EL (cell line): ENCODE measurements at regions not wholly inside any gene's neighbourhood (a gene's known extent, or its start where the extent isn't known, plus 50 kb on each side); places are given as distances from the start of the nearest gene placed in this dataset.

Experiments
- DNase-seq: peaks from one replicate; pipeline ENCODE4 v3.0.0-alpha.2; 2016

DNA sequence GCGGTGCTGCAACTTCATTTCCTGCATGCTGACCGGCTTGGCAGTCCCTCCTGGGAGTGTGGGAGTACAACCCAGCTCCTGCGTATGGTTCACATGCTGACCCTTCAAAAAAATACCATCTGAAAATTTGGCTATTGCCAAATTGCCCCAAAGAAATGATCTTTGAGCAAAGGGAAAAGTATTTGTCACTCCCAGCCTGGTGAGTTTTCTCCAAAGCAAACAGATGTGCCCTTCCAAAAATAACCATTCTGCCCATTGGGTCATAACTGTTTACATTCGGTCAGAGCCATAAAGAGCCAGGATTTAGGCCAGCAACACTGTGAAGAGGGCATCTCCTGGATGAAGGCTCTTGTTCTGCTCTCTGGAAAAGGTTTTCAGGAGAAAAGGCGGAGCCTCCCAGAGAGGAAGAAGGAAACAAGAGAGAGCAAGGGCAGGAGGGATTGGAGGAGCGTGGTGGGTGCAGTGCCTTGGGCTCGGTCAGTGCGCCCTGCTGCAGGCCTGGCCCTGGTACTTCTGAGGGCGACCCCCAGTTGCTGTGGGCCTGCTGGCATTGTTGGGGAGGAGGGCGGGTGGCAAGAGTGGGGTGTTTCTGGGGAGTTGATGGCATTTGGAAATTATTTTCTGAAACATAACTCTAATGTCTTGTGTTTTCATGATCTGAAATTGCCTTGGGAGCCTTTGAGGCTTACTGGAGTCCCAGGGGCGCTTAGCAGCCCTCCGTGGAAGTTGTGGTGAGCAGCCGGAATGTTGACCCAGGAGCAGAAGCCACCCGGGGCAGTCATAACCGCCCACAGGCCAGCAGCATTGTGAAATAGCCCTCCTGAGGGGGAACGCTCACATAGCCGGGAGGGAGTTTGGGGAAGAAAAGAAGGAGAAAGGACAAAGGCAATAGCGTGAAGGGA, 248.4 kb downstream of the MYLK4 start:
- no peak for DNase-seq

DNA sequence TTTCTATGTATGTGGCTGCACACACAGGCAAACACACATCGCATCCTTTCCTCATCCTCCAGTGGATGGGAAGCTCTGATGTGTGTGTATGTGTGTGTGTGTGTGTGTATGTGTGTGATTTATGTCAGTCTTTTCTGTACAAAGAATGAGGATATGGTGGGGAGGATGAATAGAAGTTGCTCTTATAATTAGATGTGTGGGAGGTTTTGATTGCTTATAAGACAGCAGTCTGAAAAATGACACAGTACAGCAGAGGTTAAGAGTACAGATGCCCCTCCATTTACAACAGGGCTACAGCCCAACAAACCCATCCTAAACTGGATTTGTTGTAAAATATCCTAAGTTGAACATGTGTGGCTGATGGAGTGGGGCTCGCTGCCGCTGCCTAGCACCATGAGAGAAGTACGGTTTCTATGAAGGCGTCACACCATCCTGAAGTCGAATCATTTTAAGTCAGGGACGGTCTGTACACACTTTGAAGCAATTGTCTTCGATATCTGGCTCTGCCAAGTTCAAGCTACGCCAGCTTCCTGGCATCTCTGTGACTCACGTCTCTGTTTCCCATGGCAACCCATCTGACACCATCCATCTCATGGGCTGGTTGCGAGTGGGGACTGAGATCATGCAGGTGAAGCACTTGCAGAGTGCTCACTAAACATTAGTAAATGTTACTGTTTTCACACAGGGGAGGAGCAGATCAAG, 252.6 kb downstream of the MYLK4 start:
- DNase-seq, result no peak

DNA sequence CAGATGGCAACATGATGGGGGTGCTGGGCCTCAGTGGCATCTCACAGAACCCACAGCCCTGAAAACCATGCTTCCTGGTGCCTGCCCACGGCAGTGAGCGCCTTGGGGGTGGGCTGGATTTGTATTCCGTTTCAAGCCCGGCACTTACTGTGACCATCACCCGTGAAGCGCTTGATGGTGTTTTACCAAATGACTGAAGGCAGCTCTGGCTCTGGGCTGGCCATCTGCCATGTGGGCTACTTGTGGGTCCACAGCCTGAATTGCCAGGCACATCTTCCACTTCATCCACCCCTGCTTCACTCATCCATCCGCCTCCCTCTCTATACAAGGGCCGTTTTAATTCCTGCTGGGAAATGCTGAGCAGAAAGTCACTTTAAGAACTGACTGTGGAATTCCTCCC, 250.9 kb upstream of the GMDS start:
- no peak for DNase-seq

DNA sequence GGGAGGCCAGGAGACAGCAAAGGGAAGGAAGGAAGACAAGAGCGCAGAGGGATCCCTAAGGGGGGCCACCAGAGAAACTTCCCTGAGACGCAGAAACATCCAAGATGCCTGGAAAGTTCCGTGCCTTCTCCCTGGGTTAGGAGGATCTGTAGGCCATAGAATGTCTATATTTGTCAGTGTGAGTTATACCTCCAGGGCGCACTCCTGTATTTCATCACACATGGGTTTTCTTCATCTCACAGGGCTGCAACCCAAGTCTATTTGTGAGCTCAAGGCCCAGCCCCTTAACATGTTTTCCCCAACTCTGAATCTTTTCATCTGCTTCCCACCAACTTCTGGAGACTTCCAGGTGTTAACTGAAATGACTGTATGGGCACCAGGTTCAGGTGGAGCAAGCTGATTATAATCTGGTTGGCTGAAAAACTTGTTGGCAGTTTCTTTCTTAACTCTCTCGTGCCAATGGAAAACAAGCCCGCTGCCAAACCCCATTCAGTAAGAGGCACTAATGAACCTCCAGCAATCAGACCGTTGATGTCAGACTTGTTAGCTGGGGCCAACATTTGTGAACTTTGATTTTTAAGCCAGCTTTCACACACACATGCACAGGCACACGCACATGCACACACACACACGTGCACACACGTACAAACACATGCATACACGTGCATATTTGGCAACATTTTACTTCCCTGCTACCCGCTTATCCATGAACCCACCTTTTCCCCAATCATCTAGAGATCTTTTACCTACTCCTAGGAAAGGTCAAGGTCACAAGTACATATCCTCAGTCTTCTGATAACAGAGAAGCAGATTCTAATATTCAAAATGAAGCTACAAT, 247.5 kb upstream of the GMDS start:
- no peak for DNase-seq

DNA sequence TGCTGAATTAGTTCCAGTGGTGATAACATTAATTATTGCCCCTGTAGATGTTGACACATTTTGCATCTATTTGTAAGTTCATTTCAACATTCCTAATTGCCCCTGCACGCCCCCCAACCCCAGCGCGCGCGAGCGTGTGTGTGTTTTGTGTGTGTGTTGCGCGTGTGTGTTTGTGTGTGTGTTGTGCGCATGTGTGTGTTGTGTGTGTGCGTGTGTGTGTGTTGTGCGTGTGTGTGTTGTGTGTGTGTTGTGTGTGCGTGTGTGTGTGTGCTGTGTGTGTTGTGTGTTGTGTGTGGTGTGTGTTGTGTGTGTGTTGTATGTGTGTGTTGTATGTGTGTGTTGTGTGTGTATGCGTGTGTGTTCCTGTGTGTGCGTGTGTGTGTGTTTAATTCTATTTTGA, 245.7 kb upstream of the GMDS start:
- DNase-seq, result no peak

DNA sequence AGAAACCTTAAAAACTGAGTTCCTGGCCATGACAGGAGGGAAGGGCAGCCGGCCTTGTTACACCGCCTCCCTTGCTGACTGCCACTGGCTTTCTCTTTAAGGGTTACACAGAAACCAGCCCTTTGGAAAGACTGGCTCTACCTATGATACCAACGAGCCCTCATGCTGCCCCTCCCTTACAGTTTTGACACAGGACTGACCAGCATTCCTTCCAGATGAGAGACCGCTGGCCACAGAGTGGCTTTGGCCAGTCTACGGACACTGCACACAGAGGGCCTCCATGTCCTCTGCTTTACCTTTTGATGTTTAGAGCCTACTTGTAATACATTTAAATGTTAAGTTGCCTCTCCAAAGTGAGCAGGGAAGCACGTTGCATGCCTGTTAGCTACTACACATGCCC, 243.2 kb upstream of the GMDS start:
- DNase-seq, result no peak

DNA sequence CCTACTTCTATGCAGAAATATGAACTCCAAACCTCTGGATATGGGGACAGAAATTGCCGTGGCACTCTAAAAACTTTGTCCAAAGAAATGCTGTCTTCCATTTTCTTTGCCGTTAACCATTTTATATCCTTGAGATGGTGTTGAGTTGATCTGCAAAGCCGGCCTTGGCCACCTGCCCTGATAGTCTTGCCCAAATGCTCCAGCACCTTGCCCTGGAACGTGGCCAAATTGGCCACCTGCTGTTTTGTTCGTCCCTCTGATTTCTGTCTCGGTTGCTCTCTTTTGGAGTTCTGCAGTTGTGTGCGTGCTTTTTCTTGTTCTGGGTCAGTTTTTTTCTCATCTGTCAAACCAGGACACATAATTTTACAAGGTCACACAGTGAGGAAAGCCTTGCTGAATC, 239.7 kb upstream of the GMDS start:
- no peak for DNase-seq

DNA sequence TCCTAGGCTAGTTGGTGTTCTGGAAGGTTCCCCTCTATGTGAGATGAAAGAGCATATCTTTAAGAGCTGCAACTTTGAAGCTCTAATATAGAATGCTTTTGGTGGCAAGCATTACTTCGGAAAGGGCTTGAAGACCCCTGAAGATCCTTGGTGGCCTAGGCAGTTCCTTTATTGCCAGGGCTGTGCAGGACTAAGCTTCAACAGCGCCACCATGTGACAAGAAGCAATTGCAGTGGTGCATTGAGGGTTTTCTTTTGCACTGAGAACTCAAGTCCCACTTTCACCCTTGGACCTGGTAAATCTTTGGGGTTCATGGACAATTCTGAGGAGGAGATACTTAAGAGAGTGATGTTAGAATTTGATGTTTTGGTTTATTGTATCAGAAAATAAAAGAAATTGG, 237.4 kb upstream of the GMDS start:
- DNase-seq, result no peak

DNA sequence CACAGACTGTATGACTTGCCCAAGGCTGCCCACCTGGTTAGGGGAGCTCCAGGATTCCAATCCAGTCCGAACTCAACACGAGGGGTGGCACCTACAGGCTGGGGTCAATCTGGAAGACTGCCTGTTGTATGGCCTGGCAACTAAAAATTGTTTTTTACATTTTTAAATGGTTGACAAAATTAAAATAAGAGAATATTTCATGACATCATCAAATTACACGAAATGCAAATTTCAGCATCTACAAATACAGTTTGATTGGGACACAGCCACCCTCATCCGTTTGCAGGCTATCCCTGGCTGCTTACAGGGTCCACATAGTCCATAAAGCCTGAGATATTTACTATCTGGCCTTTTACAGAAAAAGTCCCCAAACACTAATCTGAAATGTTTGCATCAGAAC, 235.9 kb upstream of the GMDS start:
- DNase-seq, result no peak

DNA sequence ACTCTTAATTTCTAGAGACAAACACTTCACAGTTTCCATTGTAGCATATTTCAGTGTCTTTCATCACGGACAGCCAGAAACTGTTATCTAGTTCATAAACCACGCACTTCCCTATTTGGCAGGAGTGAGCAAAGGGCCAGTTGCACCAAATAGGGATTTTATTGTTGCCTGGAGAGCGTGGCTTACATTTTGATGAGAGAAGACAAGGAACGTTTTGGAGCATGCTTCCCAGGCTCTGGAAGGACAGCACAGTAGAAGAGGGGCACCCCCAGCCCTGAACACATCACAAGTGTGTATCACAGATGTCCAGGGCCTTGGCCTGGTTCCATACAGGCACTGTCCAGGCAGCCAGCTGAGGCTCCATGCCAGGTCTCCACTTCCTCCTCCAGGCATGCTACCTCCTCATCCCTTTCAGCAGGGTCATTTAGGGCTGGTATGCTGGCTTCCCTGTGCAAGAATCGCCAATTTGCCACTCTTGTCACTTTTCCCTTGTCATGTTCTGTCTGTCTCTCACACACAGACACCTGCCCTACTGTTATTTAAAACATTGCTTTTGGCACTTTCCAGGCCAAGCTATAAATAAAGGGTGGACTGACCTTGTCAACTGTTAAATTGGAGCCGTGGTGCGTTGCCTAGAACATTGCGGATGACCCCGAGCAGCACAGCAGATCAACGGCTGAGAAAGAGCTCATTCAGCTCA, 235.0 kb upstream of the GMDS start:
- no peak for DNase-seq

DNA sequence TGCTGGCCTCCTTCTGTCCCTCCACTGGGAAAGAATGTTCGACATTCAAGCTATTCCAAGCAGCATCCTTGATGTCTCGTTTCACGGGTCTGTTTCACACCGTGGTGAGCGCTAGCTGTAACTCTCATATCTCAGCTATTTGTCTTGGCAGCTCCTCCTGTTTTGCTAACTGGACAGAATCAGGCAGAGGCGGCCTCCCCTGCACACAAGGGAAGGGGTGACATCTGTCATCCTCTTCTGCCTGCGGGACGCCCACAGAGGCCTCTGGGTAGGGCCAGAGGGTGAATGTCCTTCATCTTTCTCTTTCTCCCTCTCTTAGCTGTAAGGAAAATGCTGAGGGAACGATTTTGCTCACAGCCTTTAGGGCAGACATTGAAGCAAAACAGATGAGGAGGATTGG, 232.8 kb upstream of the GMDS start:
- DNase-seq, result peak; percentile 58

DNA sequence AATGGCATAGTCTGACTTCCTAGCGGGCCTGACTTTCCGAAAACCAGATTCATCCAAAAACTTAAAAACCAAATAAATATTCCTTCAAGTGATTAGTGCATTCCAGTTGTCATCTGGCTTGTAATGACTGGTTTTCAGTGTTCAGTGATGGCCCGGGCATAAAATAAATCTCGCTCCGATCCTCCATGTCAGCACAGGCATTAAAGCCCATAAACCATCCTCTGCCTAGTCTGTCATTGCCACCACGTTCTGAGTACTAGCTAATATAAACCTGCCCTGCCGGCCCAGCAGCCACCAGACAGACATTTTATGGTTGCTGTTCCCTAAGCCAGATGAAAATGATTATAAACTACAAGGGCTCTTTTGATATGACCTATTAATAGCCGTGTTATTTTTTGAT, 232.3 kb upstream of the GMDS start:
- DNase-seq, result no peak

DNA sequence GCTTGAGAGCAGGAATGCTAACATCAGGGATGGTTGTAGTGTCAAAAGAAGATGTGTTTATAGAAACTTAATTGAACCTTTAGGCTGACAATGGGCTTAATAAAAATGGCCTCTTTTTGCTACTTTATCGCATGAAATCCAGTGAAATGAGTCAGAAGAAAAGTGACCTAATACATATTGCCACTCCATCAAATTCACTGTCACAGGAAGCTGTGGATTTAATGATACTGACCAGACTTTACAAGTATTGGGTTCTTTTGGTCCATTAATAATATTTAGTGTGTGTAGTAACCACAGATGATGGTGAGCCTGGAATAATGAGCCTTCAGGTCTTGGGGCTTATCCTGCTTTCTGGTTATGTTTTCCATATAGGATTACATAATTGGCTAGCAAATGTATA, 231.8 kb upstream of the GMDS start:
- peak; percentile 9 for DNase-seq

DNA sequence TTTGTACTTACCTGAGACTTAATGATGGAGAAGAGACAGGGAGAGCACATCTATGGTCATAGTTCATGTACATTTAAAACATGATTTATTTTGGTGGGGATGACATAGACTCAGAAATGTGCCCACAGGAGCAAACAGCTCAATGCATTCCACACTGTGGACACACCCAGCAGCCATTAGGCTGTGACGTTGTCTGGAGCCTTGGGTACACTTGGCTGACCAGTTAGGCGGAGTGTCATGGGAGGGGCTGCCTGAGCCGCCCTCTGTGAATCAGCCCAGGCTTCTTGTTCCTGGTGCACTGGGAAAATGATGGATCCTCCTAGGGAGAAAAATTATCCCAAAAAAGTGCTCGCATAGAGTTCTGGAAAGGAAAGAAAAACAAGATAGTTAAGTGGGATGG, 231.0 kb upstream of the GMDS start:
- DNase-seq, result peak; percentile 27

DNA sequence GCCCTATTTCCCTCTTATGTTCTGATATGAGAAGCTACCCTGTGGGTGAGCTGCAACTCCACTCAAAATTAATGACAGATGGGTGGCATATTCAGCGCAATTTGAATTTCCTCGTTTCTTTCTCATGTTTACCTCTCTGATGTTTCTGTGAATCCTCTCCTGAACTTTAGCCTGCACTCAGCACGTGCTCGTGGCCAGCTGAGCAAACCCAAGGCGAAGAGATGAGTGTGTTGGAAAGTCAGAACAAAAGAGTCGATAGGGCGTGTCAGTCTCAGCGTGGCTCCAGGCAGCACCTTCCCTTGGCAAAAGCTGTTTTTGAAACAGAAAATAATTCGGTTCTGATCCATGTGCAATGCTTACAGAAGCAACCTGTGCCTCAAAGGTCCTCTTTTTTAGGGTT, 226.1 kb upstream of the GMDS start:
- no peak for DNase-seq

DNA sequence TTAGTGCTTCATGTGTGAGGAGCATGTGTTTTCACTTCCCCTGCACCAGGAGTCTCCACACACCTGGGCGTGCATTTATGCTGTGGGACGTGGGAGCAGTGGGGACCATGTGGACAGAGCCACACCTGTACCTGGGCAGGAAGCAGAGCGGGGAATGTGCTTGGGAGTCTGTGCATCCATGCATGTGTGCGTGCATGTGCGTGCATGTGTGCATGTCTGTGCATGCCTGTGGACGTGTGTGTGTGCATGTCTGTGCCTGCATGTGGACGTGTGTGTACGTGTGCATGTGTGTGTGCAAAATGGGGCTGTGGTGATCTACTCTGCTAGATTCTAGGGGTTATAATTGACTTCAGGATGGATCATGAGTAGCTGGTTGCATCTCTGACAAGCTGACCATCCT, 224.0 kb upstream of the GMDS start:
- DNase-seq, result no peak

DNA sequence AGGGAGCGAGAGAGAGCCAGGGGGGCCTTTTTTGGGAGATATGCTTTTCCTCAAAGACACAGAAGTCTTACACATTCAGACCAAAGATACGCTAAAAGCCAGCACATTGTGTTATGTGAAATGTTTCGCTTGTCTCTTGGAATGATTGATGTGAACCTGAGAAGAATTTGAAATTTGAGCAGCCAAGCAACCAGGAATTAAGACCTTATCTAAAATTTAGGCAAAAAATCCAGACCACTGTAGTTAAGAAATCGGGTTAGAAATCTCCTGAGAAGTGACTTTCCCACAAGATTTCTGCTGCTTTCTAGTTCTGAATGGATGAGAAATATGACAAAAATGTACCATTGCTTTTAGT, 223.2 kb upstream of the GMDS start:
- DNase-seq, result no peak

DNA sequence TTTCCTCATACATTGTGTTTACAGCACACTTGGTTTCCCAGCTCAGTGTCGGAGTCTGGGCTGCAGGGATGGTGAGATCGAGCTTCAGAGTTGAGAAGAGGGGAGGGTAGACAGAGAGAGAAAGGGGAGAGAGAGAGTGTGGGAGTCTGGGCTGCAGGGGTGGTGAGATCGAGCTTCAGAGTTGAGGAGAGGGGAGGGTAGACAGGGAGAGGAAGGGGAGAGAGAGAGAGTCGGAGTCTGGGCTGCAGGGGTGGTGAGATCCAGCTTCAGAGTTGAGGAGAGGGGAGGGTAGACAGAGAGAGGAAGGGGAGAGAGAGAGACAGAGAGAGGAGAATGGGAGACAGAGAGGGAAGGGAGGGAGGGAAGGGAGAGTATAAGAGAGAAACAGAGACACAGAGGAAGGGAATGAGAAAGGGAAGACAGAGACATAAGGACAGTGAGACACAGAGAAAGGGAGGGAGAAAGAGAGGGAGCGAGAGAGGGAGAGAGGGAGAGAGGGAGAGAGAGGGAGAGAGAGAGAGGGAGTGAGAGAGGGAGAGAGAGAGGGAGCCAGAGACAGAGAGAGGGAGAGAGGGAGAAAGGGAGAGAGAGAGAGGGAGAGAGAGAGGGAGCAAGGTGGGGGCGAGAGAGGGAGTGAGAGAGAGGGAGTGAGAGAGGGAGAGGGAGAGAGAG, 222.7 kb upstream of the GMDS start:
- no peak for DNase-seq

DNA sequence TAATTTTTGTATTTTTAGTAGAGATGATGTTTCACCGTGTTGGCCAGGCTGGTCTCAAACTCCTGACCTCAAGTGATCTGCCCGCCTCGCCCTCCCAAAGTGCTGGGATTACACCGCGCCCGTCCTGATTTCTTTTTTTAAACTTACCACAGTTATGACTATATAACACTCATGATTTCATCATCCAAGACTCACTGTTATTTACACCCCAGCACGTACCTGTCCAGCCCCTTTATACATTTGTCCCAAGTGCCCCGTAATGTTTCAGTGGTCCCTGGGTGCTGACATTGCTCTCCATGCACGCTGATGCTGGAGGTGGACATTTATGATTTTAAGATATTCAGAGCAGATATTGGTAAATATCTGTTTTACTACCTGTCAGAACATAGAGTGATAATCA, 219.9 kb upstream of the GMDS start:
- DNase-seq, result no peak

DNA sequence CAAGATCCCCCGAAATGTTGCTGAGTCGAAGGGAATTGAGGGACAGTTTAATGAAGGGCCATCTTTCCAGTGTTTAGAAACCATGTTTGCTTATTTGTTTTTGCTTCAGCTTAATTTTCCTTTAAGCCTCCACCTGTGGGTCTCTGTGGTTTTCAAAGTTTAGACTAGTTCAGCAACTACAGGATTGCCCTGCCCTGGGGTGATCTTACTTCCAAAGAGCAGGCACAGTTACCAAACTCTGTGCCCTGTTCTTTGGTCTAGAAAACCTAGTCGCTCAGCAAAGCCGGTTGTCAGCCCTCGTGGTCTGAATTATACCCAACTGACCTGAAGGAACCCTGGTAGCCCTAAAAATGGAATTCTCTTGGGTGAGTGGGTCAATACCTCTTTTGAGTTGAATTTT, 219.2 kb upstream of the GMDS start:
- no peak for DNase-seq

DNA sequence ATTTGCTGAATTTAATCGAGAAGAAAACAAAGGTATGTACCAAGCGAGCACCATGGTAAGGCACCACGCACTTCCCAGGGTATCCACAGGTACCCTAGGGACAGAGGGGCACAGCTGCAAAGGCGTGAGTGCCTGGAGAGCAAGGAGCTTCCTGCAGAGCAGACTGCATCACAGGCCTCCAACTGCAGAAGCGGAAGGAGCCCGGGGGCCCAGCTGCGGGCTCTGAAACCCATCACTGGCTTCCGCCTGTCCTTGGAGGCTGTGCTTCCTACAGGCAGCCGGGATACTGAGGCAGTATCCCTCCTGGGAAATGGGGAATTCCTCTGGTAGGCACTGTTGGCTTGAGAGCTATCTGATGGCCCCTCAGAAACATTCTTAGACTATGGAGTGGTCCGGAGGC, 217.4 kb upstream of the GMDS start:
- no peak for DNase-seq

DNA sequence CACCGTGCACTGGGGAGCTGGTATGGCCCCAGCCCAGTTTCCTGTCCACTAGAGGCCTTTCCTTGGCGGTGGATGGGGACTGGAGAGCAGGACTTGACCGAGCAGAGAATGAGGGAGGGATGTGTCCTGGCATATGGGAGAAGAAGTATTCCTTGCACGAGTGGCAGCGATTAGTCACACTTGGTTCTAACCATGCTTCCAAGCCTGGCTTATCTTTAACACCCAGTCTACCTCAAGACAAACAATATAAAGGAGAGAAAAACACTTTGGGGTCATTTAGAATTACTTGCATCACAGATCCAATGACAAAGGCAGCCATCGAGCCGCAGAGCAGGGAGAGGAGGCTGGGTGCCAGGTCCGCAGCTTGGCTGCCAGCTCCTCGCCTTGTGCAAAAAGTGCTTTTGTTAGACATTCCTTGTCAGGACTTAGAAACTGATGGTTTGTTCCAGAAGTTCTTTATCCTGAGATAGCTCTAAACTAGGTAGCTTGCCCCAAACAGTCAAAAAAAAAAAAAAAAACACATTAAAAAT, 214.9 kb upstream of the GMDS start:
- DNase-seq, result no peak
